Prostate gland (tissue), 2 donors: ENCODE measurements at regions not wholly inside any gene's neighbourhood (a gene's known extent, or its start where the extent isn't known, plus 50 kb on each side); places are given as distances from the start of the nearest gene placed in this dataset.

Source experiments
- POLR2A ChIP-seq: fragments of 450-650 bp; IDR thresholded peaks from one replicate; pipeline ENCODE4 v1.6.1; 2016; ENCODE audit warnings: antibody characterized with exemption, mild to moderate bottlenecking
- POLR2AphosphoS5 ChIP-seq: sonication (generic); formaldehyde crosslinking; IDR thresholded peaks from one replicate; pipeline ENCODE4 v1.6.1; 2017; ENCODE audit warnings: antibody characterized with exemption
- TF ChIP-seq, protein P1 (sequence below), 4 experiments: fragments of 200-600 bp in 2 of 4; fragments of 450-650 bp in 2 of 4; sonication (generic) in 2 of 4; IDR thresholded peaks; 1 replicate in 3 of 4; 2 replicates in 1 of 4; pipeline ENCODE4 v1.5.1; 2016 to 2019; ENCODE audit warnings: antibody characterized with exemption in 4 of 4, mild to moderate bottlenecking in 2 of 4, moderate library complexity in 2 of 4

- TF ChIP-seq, protein P1, sequence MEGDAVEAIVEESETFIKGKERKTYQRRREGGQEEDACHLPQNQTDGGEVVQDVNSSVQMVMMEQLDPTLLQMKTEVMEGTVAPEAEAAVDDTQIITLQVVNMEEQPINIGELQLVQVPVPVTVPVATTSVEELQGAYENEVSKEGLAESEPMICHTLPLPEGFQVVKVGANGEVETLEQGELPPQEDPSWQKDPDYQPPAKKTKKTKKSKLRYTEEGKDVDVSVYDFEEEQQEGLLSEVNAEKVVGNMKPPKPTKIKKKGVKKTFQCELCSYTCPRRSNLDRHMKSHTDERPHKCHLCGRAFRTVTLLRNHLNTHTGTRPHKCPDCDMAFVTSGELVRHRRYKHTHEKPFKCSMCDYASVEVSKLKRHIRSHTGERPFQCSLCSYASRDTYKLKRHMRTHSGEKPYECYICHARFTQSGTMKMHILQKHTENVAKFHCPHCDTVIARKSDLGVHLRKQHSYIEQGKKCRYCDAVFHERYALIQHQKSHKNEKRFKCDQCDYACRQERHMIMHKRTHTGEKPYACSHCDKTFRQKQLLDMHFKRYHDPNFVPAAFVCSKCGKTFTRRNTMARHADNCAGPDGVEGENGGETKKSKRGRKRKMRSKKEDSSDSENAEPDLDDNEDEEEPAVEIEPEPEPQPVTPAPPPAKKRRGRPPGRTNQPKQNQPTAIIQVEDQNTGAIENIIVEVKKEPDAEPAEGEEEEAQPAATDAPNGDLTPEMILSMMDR (IDR thresholded peaks at IDR 0.05), result no peak
- TF ChIP-seq POLR2A (no peak), POLR2AphosphoS5 (no peak)
Observed at GRCh38 chr4:160836431-160836830, 1327.4 kb downstream of the FSTL5 start.
